SK-N-SH (cell line): ENCODE measurements at regions not wholly inside any gene's neighbourhood (a gene's known extent, or its start where the extent isn't known, plus 50 kb on each side); places are given as distances from the start of the nearest gene placed in this dataset.

Source experiments
- CTCF ChIP-seq: fragments of 200-600 bp; sonication (generic); IDR thresholded peaks from 2 replicates; pipeline ENCODE4 v1.6.1; 2017; ENCODE audit warnings: antibody characterized with exemption, mild to moderate bottlenecking, moderate library complexity
- EP300 ChIP-seq, 2 experiments: IDR thresholded peaks; 2 replicates each; pipeline versions ENCODE4 v1.4.0 to v1.6.1; 2012; ENCODE audit warnings: borderline replicate concordance in 1 of 2, low read depth in 1 of 2, low read length in 1 of 2
- EZH2phosphoT487 ChIP-seq: fragments of 200-600 bp; sonication (generic); IDR thresholded peaks from 2 replicates; pipeline ENCODE4 v1.6.1; 2017; ENCODE audit warnings: low read depth, mixed run types, mild to moderate bottlenecking, antibody characterized with exemption, moderate library complexity, borderline replicate concordance
- GATA2 ChIP-seq: sonication (generic); formaldehyde crosslinking; IDR thresholded peaks from 2 replicates; pipeline ENCODE4 v1.5.0; 2020; ENCODE audit warnings: mild to moderate bottlenecking, missing genetic modification reagents
- JUND ChIP-seq: IDR thresholded peaks from 2 replicates; pipeline ENCODE4 v1.4.0; 2012
- NRF1 ChIP-seq: IDR thresholded peaks from 2 replicates; pipeline ENCODE4 v1.6.1; 2012; ENCODE audit warnings: low read depth, mild to moderate bottlenecking, low read length
- RCOR1 ChIP-seq: fragments of 150-350 bp; IDR thresholded peaks from 2 replicates; pipeline ENCODE4 v1.6.1; 2017; ENCODE audit warnings: antibody characterized with exemption, low read length
- RXRA ChIP-seq: IDR thresholded peaks from 2 replicates; pipeline ENCODE4 v1.4.0; 2012; ENCODE audit warnings: low read depth, mild to moderate bottlenecking, borderline replicate concordance
- SIN3A ChIP-seq: IDR thresholded peaks from 2 replicates; pipeline ENCODE4 v1.6.1; 2012; ENCODE audit warnings: low read depth, mild to moderate bottlenecking, low read length, moderate library complexity, borderline replicate concordance
- TAF1 ChIP-seq: IDR thresholded peaks from 2 replicates; pipeline ENCODE4 v1.6.1; 2012; ENCODE audit warnings: low read depth, mild to moderate bottlenecking, low read length, moderate library complexity, borderline replicate concordance
- TCF12 ChIP-seq: IDR thresholded peaks from 2 replicates; pipeline ENCODE4 v1.4.0; 2012
- USF1 ChIP-seq: IDR thresholded peaks from 2 replicates; pipeline ENCODE4 v1.4.0; 2012; ENCODE audit warnings: low read depth, borderline replicate concordance
- USF2 ChIP-seq: fragments of 150-350 bp; IDR thresholded peaks from 2 replicates; pipeline ENCODE4 v1.6.1; 2017; ENCODE audit warnings: antibody characterized with exemption, low read length, low read depth, borderline replicate concordance
- TF ChIP-seq, protein P1 (sequence below): IDR thresholded peaks from 2 replicates; pipeline ENCODE4 v1.4.0; 2012; ENCODE audit warnings: low read depth, borderline replicate concordance

DNA sequence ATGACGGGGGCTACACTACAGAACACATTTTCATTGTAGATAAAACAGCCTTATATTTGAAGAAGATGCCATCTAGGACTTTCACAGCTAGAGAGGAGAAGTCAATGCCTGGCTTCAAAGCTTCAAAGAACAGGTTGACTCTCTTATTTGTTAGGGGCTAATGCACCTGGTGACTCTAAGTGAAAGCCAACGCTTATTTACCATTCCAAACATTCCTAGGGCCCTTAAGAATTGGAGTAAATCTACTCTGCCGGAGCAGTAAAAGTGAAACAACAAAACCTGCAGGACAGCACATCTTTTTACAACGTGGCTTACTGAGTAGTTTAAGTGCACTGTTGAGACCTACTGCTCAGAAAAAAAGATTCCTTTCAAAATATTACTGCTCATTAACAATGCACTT lies 487.2 kb upstream of the SOX5 start:
- TF ChIP-seq CTCF: no peak
- no peak for TF ChIP-seq USF1
- TF ChIP-seq TCF12: no peak
- TF ChIP-seq NRF1: no peak
- TF ChIP-seq GATA2 (CRISPR knock-in tag): no peak
- no peak for TF ChIP-seq TAF1
- no peak for TF ChIP-seq EZH2phosphoT487
- TF ChIP-seq SIN3A: no peak
- no peak for TF ChIP-seq JUND
- no peak for TF ChIP-seq RCOR1
- no peak for TF ChIP-seq USF2
- TF ChIP-seq EP300 (IDR thresholded peaks at IDR 0.05; ENCODE audit: borderline replicate concordance in 1 of 2, low read depth in 1 of 2, low read length in 1 of 2): no peak
- TF ChIP-seq, protein P1, sequence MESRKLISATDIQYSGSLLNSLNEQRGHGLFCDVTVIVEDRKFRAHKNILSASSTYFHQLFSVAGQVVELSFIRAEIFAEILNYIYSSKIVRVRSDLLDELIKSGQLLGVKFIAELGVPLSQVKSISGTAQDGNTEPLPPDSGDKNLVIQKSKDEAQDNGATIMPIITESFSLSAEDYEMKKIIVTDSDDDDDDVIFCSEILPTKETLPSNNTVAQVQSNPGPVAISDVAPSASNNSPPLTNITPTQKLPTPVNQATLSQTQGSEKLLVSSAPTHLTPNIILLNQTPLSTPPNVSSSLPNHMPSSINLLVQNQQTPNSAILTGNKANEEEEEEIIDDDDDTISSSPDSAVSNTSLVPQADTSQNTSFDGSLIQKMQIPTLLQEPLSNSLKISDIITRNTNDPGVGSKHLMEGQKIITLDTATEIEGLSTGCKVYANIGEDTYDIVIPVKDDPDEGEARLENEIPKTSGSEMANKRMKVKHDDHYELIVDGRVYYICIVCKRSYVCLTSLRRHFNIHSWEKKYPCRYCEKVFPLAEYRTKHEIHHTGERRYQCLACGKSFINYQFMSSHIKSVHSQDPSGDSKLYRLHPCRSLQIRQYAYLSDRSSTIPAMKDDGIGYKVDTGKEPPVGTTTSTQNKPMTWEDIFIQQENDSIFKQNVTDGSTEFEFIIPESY: no peak
- no peak for TF ChIP-seq RXRA
